Thyroid gland (tissue), 4 donors: ENCODE measurements at regions not wholly inside any gene's neighbourhood (a gene's known extent, or its start where the extent isn't known, plus 50 kb on each side); places are given as distances from the start of the nearest gene placed in this dataset.

Experiments
- CTCF ChIP-seq, 6 experiments: fragments of 200-600 bp in 3 of 6; fragments of 450-650 bp in 3 of 6; sonication (generic) in 3 of 6; IDR thresholded peaks; one replicate each; pipeline ENCODE4 v1.5.1; 2016 to 2019; ENCODE audit warnings: antibody characterized with exemption in 6 of 6, mild to moderate bottlenecking in 2 of 6, inconsistent platforms in 1 of 6, moderate library complexity in 1 of 6
- POLR2A ChIP-seq, 2 donors: fragments of 450-650 bp; IDR thresholded peaks; one replicate each; pipeline ENCODE4 v1.6.1; 2017; ENCODE audit warnings: antibody characterized with exemption in 2 of 2, mild to moderate bottlenecking in 2 of 2, moderate library complexity in 1 of 2

GRCh38 chr15:91694831-91695210 is 158.7 kb upstream of the SLCO3A1 start:
- no peak for TF ChIP-seq CTCF (IDR thresholded peaks at IDR 0.05)
- no peak for TF ChIP-seq POLR2A (IDR thresholded peaks at IDR 0.05)
